MCF 10A (cell line): ENCODE measurements at regions not wholly inside any gene's neighbourhood (a gene's known extent, or its start where the extent isn't known, plus 50 kb on each side); places are given as distances from the start of the nearest gene placed in this dataset.

Experiments used
- BruUV-seq: library from RNA; stranded (reverse); fragments of 400-500 nt; replicated peaks from 2 replicates; lab custom pipeline; 2021; lab: Mats Ljungman, UMichigan
- CTCF ChIA-PET: fragments of 300-600 bp; sonication (Branson Sonifier 250); formaldehyde crosslinking; extraction: SDS; loops from one replicate; lab custom pipeline; 2021; ENCODE audit warnings: antibody characterized with exemption, inconsistent platforms; lab: Yijun Ruan, JAX
- POLR2A ChIA-PET: fragments of 300-600, 350-650 bp; sonication (Branson Sonifier 250); formaldehyde crosslinking; extraction: SDS; loops from one replicate; lab custom pipeline; 2020; ENCODE audit warnings: antibody characterized with exemption, inconsistent platforms; lab: Yijun Ruan, JAX
- DNase-seq: peaks from one replicate; pipeline ENCODE4 v3.0.0-alpha.2; 2018; ENCODE audit not compliant: unreplicated experiment
- H3K27ac Mint-ChIP-seq: one replicate; pipeline ENCODE4 v1.8.0; 2022; ENCODE audit warnings: mild to moderate bottlenecking, low read depth, mixed read lengths; ENCODE audit not compliant: unreplicated experiment
- H3K27me3 Mint-ChIP-seq: one replicate; pipeline ENCODE4 v1.8.0; 2022; ENCODE audit warnings: mixed read lengths; ENCODE audit not compliant: insufficient read depth, unreplicated experiment
- H3K36me3 Mint-ChIP-seq: one replicate; pipeline ENCODE4 v1.8.0; 2022; ENCODE audit warnings: mild to moderate bottlenecking, moderate library complexity, mixed read lengths; ENCODE audit not compliant: insufficient read depth, unreplicated experiment
- H3K4me1 Mint-ChIP-seq: one replicate; pipeline ENCODE4 v1.8.0; 2022; ENCODE audit warnings: mixed read lengths; ENCODE audit not compliant: insufficient read depth, unreplicated experiment
- H3K4me3 Mint-ChIP-seq: one replicate; pipeline ENCODE4 v1.8.0; 2022; ENCODE audit warnings: mild to moderate bottlenecking, moderate library complexity, mixed read lengths; ENCODE audit not compliant: unreplicated experiment
- H3K9me3 Mint-ChIP-seq: one replicate; pipeline ENCODE4 v1.8.0; 2022; ENCODE audit warnings: mixed read lengths; ENCODE audit not compliant: unreplicated experiment
- CTCF ChIP-seq: fragments of 200-600 bp; IDR thresholded peaks from one replicate; pipeline ENCODE4 v1.8.0; 2022; ENCODE audit warnings: antibody characterized with exemption, mild to moderate bottlenecking; ENCODE audit not compliant: unreplicated experiment
- intact Hi-C: fragments of 100-400 bp; cut with micrococcal nuclease; formaldehyde crosslinking; loops from 2 replicates; pipeline ENCODE4 v1.14.1; 2022

- TF ChIP-seq CTCF: no peak
- Mint-ChIP-seq H3K27me3 (no peaks in the 10 kb centered on the region), H3K4me3 (no peak overlapping the region), H3K9me3 (no peaks in the 10 kb centered on the region), H3K27ac (no peak overlapping the region), H3K36me3 (no peaks in the 10 kb centered on the region), H3K4me1 (peaks cover 15% of the 10 kb centered on the region)
- POLR2A ChIA-PET: interaction anchor here (1.2 kb wide), 1 partner anchor 80 kb away, joined by 5 read pairs; the partner anchor contains the start of gene CTNNB1
- BruUV-seq: no TSS peak
- CTCF ChIA-PET: no interaction called here
- no peak for DNase-seq
- intact Hi-C loops: no loop called here
Measured at GRCh38 chr3:41118461-41119390, 80.6 kb upstream of the CTNNB1 start.

- H3K27ac Mint-ChIP-seq: no peak overlapping the region
- H3K27me3 Mint-ChIP-seq: no peaks in the 10 kb centered on the region
- intact Hi-C loops: no loop called here
- peaks cover 7% of the 10 kb centered on the region for H3K9me3 Mint-ChIP-seq
- CTCF ChIA-PET: no interaction called here
- no peak for DNase-seq
- no peaks in the 10 kb centered on the region for H3K36me3 Mint-ChIP-seq
- TF ChIP-seq CTCF: no peak
- BruUV-seq: no TSS peak
- POLR2A ChIA-PET: interaction anchor here (0.6 kb wide), 1 partner anchor 187 kb away, joined by 4 read pairs; no protein-coding TSS in a partner anchor
- peaks cover 15% of the 10 kb centered on the region for H3K4me1 Mint-ChIP-seq
- H3K4me3 Mint-ChIP-seq: no peak overlapping the region
Measured at GRCh38 chr3:41120460-41120859, 78.8 kb upstream of the CTNNB1 start.

- BruUV-seq: no TSS peak
- POLR2A ChIA-PET: no interaction called here
- Mint-ChIP-seq H3K4me3 (no peak overlapping the region), H3K9me3 (peaks cover 32% of the 10 kb centered on the region), H3K36me3 (no peaks in the 10 kb centered on the region), H3K27me3 (no peaks in the 10 kb centered on the region), H3K4me1 (no peaks in the 10 kb centered on the region), H3K27ac (no peak overlapping the region)
- intact Hi-C loops: no loop called here
- no peak for TF ChIP-seq CTCF
- CTCF ChIA-PET: interaction anchor here (0.7 kb wide), 1 partner anchor 621 kb away, joined by 3 read pairs; no protein-coding TSS in a partner anchor
- no peak for DNase-seq
Measured at GRCh38 chr3:41125258-41125657, 74.0 kb upstream of the CTNNB1 start.

GRCh38 chr3:41126472-41126871 lies 72.8 kb upstream of the CTNNB1 start:
- peaks cover 34% of the 10 kb centered on the region for H3K9me3 Mint-ChIP-seq
- H3K27ac Mint-ChIP-seq: no peak overlapping the region
- H3K4me3 Mint-ChIP-seq: no peak overlapping the region
- no TSS peak for BruUV-seq
- peaks cover 5% of the 10 kb centered on the region for H3K4me1 Mint-ChIP-seq
- H3K36me3 Mint-ChIP-seq: no peaks in the 10 kb centered on the region
- TF ChIP-seq CTCF: no peak
- H3K27me3 Mint-ChIP-seq: no peaks in the 10 kb centered on the region
- no peak for DNase-seq
- intact Hi-C loops: no loop called here
- ChIA-PET CTCF (interaction anchor here (0.6 kb wide), 1 partner anchor 974 kb away, joined by 3 read pairs; no protein-coding TSS in a partner anchor), POLR2A (no interaction called here)
